Endothelial cell (in vitro differentiated cells): ENCODE measurements at regions not wholly inside any gene's neighbourhood (a gene's known extent, or its start where the extent isn't known, plus 50 kb on each side); places are given as distances from the start of the nearest gene placed in this dataset.

Experiments
- DNase-seq: peaks from one replicate; pipeline ENCODE4 v3.0.0; 2021; ENCODE audit warnings: low spot score
- H3K27ac Mint-ChIP-seq: one replicate; pipeline ENCODE4 v1.8.0; 2021; ENCODE audit warnings: mixed read lengths, inconsistent platforms; ENCODE audit not compliant: unreplicated experiment
- H3K27me3 Mint-ChIP-seq: one replicate; pipeline ENCODE4 v1.8.0; 2021; ENCODE audit warnings: mild to moderate bottlenecking, moderate library complexity, mixed read lengths, inconsistent platforms; ENCODE audit not compliant: unreplicated experiment
- H3K36me3 Mint-ChIP-seq: one replicate; pipeline ENCODE4 v1.8.0; 2021; ENCODE audit warnings: mild to moderate bottlenecking, low read depth, mixed read lengths, inconsistent platforms; ENCODE audit not compliant: unreplicated experiment
- H3K4me1 Mint-ChIP-seq: one replicate; pipeline ENCODE4 v1.8.0; 2021; ENCODE audit warnings: mild to moderate bottlenecking, mixed read lengths, inconsistent platforms; ENCODE audit not compliant: unreplicated experiment
- H3K4me3 Mint-ChIP-seq: one replicate; pipeline ENCODE4 v1.8.0; 2021; ENCODE audit warnings: mild to moderate bottlenecking, mixed read lengths, inconsistent platforms; ENCODE audit not compliant: unreplicated experiment
- H3K9me3 Mint-ChIP-seq: one replicate; pipeline ENCODE4 v1.8.0; 2021; ENCODE audit warnings: mixed read lengths, inconsistent platforms; ENCODE audit not compliant: unreplicated experiment
- TF ChIP-seq, protein P1 (sequence below): fragments of 200-600 bp; sonication (generic); IDR thresholded peaks from one replicate; pipeline ENCODE4 v1.5.0; 2021; ENCODE audit warnings: antibody characterized with exemption; ENCODE audit not compliant: unreplicated experiment

DNA sequence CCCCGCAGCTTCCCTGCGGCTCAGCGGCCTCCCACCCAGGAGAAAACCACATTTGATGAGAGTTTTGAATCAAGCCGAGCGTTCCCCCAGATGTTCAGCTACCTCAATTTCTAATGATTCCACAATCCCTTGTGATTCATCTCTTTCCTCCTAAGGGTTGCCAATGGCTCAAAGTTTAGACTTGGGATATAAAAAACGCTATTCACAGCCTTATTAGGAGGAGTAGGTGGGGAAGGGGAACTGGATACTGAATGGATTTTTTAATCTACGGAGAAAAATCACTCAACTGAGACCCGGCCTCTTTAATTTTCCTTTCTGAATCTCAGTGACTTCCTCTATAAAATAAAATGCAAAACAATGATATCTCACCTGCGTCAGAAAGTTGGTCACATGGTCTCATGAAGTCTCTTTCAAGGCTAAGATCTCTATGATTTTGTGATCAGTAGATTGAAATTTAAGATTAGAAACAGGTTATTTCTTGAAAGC is 192.6 kb upstream of the TCF4 start:
- Mint-ChIP-seq H3K4me1 (peaks cover 24% of the 10 kb centered on the region), H3K4me3 (peak overlapping the region; percentile 76), H3K27ac (no peak overlapping the region), H3K9me3 (no peaks in the 10 kb centered on the region), H3K27me3 (peaks cover 3% of the 10 kb centered on the region), H3K36me3 (no peaks in the 10 kb centered on the region)
- TF ChIP-seq, protein P1, sequence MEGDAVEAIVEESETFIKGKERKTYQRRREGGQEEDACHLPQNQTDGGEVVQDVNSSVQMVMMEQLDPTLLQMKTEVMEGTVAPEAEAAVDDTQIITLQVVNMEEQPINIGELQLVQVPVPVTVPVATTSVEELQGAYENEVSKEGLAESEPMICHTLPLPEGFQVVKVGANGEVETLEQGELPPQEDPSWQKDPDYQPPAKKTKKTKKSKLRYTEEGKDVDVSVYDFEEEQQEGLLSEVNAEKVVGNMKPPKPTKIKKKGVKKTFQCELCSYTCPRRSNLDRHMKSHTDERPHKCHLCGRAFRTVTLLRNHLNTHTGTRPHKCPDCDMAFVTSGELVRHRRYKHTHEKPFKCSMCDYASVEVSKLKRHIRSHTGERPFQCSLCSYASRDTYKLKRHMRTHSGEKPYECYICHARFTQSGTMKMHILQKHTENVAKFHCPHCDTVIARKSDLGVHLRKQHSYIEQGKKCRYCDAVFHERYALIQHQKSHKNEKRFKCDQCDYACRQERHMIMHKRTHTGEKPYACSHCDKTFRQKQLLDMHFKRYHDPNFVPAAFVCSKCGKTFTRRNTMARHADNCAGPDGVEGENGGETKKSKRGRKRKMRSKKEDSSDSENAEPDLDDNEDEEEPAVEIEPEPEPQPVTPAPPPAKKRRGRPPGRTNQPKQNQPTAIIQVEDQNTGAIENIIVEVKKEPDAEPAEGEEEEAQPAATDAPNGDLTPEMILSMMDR, result no peak
- DNase-seq, result no peak

DNA sequence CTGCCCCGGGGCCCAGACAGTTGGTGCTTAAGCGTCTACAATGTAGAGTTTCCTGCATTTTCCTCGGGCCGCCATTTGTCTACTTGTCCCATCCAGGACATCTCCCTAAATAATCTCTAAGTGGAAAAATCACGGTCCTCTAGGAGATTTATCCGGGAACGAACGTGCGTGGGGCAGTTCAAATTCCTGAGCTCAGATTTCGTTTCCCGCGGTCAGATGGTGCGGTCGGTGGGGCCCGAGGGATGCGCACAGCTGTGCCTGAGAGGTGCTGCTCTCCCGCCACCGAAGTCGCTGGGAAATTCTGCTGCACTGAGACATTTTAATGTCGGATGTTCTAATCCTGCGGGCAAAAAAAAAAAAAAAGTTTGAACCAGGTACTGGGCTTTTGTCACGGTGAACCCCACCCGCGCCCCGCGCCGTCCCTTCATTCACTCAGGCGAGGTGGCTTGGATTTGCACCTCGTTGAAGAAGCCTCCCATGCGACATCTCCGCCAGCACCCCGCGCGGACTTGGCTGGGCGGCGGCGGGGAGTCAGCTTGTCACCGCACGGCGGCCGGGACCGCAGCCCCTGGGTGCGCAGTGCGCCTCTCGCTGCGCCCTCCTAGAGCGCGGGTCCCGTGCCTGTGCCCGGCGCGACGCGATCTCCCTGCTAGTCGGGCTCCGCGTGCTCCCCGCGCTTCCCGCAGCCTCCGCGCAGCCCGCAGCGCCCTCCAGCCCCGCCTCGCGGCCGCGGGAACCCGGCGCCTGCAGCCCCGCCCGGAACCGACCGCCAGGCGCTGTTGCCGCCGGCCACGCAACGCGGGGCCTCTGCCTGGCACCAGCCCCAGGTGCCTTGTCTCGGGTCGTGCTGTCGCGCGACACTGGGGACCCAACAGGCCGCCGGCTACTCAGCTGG is 191.9 kb upstream of the TCF4 start:
- DNase-seq, result peak; percentile 69
- TF ChIP-seq, protein P1, result no peak
- Mint-ChIP-seq H3K36me3 (no peaks in the 10 kb centered on the region), H3K9me3 (no peaks in the 10 kb centered on the region), H3K4me1 (peaks cover 24% of the 10 kb centered on the region), H3K27ac (peak overlapping the region; percentile 38), H3K4me3 (peak overlapping the region; percentile 91), H3K27me3 (peaks cover 3% of the 10 kb centered on the region)

DNA sequence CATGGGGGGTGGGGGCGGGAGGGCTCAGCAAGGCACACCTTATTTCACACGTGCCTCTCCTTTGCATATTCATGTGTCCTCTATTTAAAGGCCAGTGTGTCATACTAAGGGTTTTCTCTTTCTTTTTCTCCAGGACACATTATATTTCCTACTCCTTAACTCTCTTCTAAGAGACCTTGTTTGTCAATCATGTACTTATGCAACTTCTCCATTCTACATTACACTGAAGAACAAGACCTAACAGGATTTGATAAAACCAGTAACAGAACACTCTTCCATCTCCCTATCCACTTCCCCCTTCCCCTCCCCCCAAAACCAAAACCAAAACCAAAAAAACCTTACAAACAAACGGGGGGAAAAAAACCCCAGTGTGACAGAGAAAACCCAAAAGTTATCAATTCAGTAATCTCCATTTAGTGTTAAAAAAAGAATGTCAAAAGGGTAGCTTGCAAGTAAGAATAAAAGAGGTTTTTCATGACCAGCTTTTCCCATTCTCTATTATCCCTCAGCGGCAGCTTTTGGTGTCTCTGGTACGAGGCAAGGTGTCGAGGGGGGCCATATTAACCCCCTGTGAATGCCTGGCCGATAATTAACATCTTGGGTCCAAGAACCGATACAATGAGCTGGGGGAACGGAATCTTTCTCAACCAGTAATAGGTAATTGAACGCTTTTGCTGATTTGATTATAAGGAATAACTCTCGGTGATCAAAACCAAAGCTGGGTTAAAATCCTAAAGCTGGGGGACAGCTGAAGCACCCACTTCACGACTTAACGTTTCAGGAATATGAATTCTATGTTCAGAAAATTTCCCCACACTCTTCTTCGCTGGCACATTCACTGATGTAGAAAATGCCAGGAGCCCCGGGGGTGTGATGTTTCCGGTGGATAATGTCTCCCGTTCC is 191.0 kb upstream of the TCF4 start:
- peaks cover 3% of the 10 kb centered on the region for H3K27me3 Mint-ChIP-seq
- peak overlapping the region; percentile 91 for H3K4me3 Mint-ChIP-seq
- no peaks in the 10 kb centered on the region for H3K9me3 Mint-ChIP-seq
- TF ChIP-seq, protein P1, result no peak
- no peak for DNase-seq
- peaks cover 24% of the 10 kb centered on the region for H3K4me1 Mint-ChIP-seq
- peak overlapping the region; percentile 14 for H3K27ac Mint-ChIP-seq
- no peaks in the 10 kb centered on the region for H3K36me3 Mint-ChIP-seq

DNA sequence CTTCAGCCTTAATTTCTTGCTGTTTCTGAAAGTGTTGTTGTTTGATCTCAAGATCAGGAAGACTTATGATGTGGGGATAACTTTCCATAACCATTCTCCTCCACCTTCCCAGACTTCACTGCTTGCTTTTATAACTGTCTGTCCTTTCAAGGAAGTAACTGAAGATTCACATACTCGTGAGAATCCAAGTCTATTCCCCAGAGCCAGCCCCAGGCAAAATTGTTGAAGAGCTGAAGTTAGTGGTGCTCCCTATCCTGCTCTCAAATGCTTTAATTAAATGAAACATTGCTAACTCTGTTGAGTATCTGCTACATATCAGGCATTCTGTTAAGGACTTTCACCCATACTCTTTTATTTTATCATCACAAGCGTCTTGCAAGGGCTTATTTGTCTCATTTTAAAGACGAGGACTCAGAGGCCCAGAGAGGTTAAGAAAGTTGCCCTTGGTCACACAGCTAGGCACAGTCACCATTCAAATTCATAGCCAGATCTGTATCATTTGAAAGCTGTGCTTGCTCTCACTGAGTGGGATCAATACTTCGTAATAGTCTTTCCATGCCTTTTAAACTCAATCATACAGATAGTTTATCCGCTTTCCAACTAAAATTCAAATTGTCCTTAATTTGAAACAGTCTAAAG is 189.8 kb upstream of the TCF4 start:
- no peak for DNase-seq
- no peaks in the 10 kb centered on the region for H3K9me3 Mint-ChIP-seq
- peaks cover 20% of the 10 kb centered on the region for H3K4me1 Mint-ChIP-seq
- H3K27me3 Mint-ChIP-seq, result peaks cover 3% of the 10 kb centered on the region
- no peaks in the 10 kb centered on the region for H3K36me3 Mint-ChIP-seq
- no peak overlapping the region for H3K4me3 Mint-ChIP-seq
- no peak overlapping the region for H3K27ac Mint-ChIP-seq
- TF ChIP-seq, protein P1, result no peak
